ENCODE measurements at regions not wholly inside any gene's neighbourhood (a gene's known extent, or its start where the extent isn't known, plus 50 kb on each side); places are given as distances from the start of the nearest gene placed in this dataset.

GRCh38 chr1:47701741-47702515 lies 264.1 kb downstream of the FOXD2 start:
- no peak for DNase-seq (ENCODE audit: low spot score)

DNA sequence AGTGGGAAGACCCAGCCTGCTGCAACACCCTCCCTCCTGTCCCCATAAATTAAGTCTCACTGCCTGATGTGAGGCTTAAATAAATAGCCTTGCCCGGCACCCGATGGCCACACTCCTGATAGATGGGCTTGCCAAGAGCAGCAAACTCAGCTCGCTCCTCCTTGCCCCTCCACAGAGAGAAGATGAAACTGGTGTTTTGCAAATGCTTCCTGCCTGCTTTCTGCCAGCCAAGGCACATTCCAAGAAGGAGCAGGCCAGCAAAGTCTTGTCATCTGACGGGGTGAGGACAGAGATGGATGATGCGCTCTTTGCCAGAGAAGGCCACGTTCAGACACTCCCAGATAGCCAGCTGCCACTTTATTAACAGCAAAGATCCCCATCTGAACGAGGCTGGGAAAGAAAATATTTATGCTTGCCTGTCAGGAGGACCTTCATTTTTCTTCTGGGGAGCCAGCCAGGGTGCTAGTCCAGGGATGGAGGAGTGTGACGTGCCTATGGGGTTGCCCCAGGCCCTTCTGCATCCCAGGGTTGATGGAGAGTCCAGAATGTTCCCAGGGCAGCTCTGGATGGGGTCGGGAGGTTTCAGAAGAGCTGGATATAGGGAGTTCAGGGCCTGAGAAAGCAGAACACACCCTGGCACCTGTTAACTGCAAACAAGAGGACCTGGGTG lies 265.4 kb downstream of the FOXD2 start:
- DNase-seq (ENCODE audit: low spot score): no peak

DNA sequence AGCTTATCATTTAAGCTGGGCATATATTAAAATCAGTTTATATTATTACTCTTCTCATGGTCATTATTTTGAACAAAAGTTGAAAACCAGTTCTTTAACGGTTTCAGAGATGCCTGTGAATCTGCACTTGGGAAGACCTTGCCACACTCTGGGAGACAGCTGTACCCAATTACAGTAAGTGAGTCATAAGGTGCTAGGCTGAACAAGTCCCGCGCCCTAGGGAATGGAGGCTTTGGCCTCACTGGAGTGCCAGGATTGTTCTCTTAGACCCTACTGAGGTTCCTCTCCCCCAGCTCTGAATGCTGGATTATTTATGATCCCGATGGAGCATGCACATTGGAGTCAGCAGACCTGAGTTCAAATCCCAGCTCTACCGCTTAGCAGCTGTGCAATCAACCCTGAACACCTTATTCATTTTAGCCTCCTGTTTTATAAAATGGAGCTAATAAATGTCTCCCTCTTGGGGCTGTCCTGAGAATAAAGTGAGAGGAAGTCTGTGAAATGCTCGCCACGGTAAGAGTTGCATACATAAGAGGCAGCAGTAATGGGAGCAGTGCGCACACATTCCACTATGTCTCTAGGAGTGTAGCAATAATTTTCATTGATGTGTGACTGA lies 266.2 kb downstream of the FOXD2 start:
- peak; percentile 29 for DNase-seq (ENCODE audit: low spot score)

- no peak for DNase-seq (ENCODE audit: low spot score)
Observed at GRCh38 chr1:47705517-47706130, 267.8 kb downstream of the FOXD2 start.

- DNase-seq (ENCODE audit: low spot score): no peak
Observed at GRCh38 chr1:47707503-47707902, 269.7 kb downstream of the FOXD2 start.

DNA sequence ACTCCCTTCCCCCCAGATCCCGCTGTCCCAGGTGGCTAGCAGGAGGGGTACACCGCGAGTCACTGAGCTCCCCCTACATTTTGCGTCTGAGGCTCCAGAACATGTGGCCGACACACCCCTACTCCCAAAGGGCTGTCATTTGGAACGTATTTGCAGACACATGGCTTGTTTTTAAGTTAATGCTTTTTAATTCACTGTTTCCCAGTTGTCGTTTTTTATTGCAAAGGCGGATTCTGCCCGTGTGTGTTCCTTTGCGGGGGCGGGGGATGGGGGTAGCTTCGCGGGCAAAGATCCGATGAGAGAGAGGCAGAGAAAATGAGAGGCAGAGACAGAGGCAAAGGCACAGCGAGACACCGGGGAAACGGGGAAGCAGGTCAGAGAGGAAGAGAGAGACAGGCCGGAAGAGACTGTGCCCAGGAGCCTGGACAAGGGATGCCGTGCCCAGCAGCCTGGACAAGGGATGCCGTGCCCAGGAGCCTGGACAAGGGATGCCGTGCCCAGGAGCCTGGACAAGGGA lies 270.2 kb downstream of the FOXD2 start:
- DNase-seq (ENCODE audit: low spot score): no peak

DNA sequence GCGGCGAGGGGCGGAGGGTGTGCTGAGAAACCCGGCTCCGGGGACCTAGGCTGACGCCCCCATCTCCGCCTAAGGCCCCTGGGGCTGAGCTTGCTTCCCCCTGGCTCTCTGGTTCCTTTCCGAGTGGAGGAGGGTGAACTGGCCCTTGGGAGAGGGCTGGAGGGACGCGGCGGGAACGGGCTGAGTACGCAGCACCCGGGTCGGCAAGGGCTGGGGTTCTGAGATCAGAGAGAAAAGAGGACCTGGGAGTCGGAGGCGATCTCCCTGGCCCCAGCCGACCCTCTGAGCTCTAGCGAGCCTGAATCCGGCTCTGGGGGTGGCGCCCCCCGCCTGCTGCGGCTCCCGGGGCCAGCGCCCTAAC lies 270.8 kb downstream of the FOXD2 start:
- no peak for DNase-seq (ENCODE audit: low spot score)

DNA sequence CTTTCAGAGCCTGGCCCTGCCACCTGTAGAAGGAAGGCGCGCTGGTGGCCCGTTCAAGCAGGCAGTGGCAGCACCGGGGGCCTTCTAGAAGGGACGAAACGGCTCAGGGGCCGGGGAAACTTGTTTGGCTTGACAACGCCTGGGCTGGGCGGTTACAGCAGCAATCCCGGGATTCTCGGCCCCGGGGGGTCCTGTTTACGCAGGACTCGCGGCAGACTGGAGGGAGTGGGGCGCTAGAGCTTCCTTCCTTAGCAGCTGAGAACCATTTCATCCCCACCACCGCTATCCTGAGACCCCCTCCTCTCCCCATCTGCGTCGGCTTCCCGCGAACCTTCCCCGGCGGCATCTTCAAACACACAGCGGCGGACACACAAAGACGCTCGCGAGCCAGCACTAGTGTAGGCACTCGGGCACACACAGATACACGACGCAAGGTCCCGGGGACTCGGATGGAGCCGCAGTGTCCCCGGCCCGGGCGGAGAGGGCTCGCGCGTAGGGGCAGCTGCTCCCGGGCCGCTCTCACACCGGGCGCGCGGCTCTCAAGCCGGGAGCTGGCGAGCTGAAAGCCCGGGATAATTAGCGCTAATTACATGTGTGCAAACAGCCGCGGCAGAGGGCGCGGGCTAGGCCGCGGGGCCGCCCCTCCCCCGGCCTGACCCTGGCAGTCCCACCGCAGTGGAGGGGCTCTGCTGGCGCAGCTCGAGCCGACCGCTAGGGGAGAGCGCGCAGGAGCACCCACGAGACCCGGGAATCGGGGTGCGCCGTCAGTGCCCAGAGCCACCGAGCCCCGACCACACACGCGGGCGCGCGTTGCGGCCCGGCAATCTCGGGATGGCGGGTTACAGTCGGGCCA lies 271.4 kb downstream of the FOXD2 start:
- DNase-seq (ENCODE audit: low spot score): peak; percentile 53

DNA sequence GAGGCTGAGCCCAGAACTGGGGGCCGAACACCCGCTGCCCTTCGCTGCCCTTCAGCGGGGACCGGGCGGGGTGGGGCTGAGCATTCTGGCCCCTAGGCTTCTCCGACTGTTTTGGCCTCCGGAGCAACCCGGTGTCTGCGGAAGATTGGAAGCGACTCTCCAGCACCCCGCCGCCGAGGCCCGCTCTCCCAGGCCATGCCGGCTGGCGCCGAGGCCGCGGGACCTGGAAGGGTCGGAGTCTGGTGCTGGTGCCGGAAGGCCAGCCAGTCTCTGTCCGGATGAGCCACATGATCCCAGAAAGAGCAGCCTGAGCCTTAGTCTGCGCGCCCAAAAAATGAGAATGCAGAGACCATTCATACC lies 272.0 kb downstream of the FOXD2 start:
- peak; percentile 39 for DNase-seq (ENCODE audit: low spot score)

DNA sequence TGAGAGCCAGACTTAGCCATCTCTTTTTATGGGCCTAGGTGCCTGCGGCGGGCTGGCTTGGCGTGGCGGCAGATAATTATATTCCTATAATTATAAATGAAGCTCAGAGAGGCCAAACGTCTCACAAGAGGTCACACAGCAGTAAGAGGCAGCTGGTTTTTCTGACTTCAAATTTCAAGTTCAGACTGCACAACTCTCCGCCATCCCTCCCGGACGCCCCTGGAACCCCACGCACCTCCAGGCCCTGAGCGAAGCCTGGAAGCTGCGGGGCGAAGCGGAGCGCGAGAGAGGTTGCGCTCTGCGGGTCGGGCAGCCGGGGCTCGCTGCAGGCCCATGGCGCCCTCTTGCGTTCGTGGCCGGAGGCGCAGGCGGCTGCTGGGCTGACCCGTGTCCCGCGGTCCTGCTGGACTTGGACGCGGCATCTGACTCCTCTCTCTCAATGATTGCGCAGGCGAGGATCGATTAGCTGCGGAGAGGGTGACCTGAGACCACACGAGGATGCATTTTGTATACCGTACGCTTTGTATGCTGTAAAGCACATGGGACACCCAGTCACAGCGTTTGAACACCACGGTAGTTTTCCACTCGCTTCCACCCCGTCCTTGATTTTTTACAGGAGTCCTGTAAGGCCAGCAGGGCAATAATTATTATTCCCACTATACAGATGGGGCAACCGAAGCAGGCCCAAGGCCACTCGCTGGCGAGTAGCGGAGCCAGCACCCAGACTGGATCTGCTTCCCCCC lies 272.7 kb downstream of the FOXD2 start:
- DNase-seq (ENCODE audit: low spot score): peak; percentile 81
